ENCODE measurements at regions not wholly inside any gene's neighbourhood (a gene's known extent, or its start where the extent isn't known, plus 50 kb on each side); places are given as distances from the start of the nearest gene placed in this dataset.

GRCh38 chr15:66944121-66944520, 121.3 kb upstream of the SMAD3 start:
- no peak for TF ChIP-seq CTCF (IDR thresholded peaks at IDR 0.05; ENCODE audit: extremely low read depth, missing control alignments)
- no peak for DNase-seq (ENCODE audit: low spot score)

- TF ChIP-seq CTCF (IDR thresholded peaks at IDR 0.05; ENCODE audit: extremely low read depth, missing control alignments): no peak
These were observed 120.1 kb upstream of the SMAD3 start for GRCh38 chr15:66945286-66945685.

GRCh38 chr15:66945842-66946241, 119.6 kb upstream of the SMAD3 start:
- TF ChIP-seq CTCF (IDR thresholded peaks at IDR 0.05; ENCODE audit: extremely low read depth, missing control alignments): no peak
- no peak for DNase-seq (ENCODE audit: low spot score)

More at GRCh38 chr15:66945286-66945685, 120.1 kb upstream of the SMAD3 start:
- no peak for DNase-seq (ENCODE audit: low spot score)

DNA sequence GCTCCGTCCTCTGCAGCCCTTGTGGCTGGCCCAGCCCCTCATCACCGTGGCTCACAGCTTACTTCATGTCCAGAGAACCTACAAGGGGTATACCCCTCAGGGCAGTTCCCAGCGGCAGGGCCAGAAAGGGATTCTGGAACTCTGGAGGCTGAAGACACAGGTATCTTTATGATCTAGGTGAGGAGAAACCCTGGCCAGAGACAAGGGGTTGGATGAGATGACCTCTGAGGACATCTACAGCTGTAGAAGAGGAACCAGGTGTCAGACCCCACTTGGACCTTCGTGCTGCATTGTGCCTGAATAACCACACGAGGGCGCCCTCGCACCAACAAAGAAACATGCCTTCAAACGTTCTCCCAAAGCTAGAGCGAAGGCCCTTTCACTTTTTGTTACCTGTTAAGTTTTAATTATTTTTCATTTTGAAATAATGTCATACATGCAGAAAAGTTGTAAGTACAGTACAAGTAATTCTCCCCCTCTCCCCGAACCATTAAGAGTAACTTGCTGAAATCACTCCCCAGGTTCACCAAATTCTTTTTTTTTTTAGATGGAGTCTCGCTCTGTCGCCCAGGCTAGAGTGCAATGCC, 118.7 kb upstream of the SMAD3 start:
- TF ChIP-seq CTCF (IDR thresholded peaks at IDR 0.05; ENCODE audit: extremely low read depth, missing control alignments): peak; percentile 85
- peak; percentile 80 for DNase-seq (ENCODE audit: low spot score)

GRCh38 chr15:66947471-66947870, 117.9 kb upstream of the SMAD3 start:
- no peak for DNase-seq (ENCODE audit: low spot score)
- no peak for TF ChIP-seq CTCF (IDR thresholded peaks at IDR 0.05; ENCODE audit: extremely low read depth, missing control alignments)

GRCh38 chr15:66948294-66948693, 117.1 kb upstream of the SMAD3 start:
- DNase-seq (ENCODE audit: low spot score): no peak
- no peak for TF ChIP-seq CTCF (IDR thresholded peaks at IDR 0.05; ENCODE audit: extremely low read depth, missing control alignments)

- no peak for TF ChIP-seq CTCF (IDR thresholded peaks at IDR 0.05; ENCODE audit: extremely low read depth, missing control alignments)
- no peak for DNase-seq (ENCODE audit: low spot score)
These were observed 115.3 kb upstream of the SMAD3 start for GRCh38 chr15:66950114-66950513.

All from GM20000 (cell line).